ENCODE measurements at regions not wholly inside any gene's neighbourhood (a gene's known extent, or its start where the extent isn't known, plus 50 kb on each side); places are given as distances from the start of the nearest gene placed in this dataset.

GRCh38 chr10:3723766-3724165, 61.2 kb downstream of the KLF6 start:
- no peak for DNase-seq

DNA sequence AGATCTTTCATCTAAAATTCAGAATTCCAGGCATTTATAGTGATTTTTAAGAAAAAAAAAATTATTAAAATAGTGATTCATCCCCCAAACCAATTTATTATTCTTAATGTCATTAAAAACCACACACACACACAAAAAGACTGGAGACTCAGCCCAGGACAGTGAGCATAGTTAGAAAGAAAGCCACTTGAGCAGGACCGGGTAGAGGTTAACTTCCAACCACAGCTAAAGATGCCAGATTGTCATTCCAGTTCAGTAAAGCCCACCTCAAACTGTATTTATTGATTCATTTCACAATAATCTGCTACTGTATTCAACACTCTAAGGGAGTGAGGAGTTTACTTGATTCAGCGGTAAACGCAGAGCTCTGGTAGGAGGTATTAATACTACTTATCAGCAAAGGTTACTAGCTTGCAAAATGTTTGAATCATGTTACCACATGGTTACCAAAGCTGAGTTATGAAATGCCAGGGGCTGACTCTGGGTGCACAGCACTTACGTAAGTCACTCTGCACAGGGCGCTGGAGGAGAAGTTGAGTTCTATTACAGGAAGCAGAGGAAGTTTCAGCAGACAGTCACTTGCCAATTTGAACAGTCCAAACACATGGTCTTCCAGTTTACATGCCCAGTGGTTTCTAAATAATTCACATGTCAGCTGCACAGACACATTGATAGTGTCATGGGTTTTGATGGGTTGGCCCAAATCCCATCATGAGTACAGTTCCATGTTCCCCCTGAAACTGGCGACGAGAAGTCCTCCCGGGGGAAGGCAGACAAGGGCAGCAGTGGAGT, 64.6 kb downstream of the KLF6 start:
- peak; percentile 98 for DNase-seq

- DNase-seq, result no peak
These were observed 65.8 kb downstream of the KLF6 start for GRCh38 chr10:3719024-3719843.

- DNase-seq, result no peak
These were observed 68.9 kb downstream of the KLF6 start for GRCh38 chr10:3716093-3716492.

GRCh38 chr10:3714967-3715366, 70.0 kb downstream of the KLF6 start:
- DNase-seq, result peak; percentile 35 to 58

DNA sequence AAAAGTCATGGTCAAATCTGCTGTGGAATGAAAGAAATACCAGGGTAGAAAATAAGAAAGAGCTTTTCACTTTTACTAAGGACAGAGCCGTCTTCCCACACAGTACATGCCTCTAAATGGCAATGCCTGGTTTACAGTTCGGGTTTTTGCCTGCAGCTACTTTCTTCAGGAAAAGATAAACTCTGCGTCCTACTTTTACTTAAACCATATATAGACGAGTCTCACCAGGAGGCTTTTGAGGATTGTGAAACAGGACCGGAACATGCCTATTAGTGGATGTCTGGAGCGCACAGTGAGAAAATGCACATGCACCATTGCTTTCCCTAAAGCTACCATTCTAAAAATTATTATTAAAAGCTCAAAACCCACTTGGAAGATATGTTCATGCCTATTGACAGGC, 70.5 kb downstream of the KLF6 start:
- no peak for DNase-seq

- DNase-seq, result no peak
These were observed 72.3 kb downstream of the KLF6 start for GRCh38 chr10:3712707-3713106.

- no peak for DNase-seq
These were observed 73.1 kb downstream of the KLF6 start for GRCh38 chr10:3711918-3712317.

- DNase-seq, result no peak
These were observed 74.2 kb downstream of the KLF6 start for GRCh38 chr10:3710764-3711163.

- no peak for DNase-seq
These were observed 75.5 kb downstream of the KLF6 start for GRCh38 chr10:3709456-3710060.

GRCh38 chr10:3708852-3709251, 76.2 kb downstream of the KLF6 start:
- no peak for DNase-seq

DNA sequence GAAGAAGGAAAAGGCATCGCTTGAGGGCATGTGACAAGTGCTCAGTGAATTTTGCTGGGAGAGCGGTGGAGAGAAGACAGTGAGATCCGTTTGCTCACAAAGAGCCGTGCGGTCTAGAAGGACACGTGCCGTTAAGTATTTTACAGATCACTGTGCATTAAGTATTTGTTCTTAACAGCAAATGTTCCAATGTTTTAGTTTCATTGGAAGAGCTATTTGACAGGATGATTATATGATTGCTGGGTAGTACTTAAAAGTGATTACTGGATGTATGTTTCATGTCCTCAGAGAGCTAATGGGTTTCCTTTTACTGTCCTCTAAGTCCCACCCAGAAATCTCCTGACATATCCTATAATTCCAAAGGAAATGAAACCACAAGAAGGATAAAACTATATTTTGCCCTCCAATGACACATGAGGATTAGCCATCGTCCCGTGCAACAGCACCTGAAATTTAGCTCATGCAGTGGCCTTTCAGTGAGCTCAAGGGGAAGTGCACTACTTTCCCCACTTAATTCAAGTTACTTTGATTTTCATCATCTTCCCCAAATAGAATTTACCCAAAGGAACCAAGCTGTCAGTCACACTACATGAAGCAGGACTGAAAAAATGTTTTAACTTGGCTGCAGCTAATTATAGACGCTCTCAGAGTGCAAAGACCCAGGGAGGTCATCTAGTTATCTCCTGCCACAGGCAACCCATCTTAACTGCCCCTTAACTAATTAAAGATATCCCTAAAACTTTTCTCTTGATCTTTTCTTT, 80.3 kb downstream of the KLF6 start:
- DNase-seq, result peak; percentile 31 to 64

DNA sequence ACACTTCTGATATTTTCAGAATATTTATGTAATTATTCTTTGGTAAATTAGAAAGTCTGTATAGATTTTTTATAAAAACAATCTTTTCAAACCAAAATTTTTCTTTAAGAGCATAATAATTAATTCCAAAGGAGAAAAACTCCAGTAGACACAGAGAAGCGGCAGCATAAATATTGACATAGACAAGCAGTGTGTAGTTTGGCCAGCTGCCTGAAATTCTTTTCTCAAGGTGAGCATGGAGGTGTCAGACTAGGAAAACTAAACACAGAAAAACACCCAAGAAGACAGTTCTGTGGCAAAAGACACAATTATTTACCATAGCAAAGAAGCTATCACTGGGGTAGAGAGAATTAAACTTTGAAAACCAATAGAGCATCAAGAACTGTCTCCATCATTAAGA, 82.4 kb downstream of the KLF6 start:
- DNase-seq, result no peak

- DNase-seq, result no peak
These were observed 82.9 kb downstream of the KLF6 start for GRCh38 chr10:3702056-3702546.

- DNase-seq, result no peak
These were observed 83.5 kb downstream of the KLF6 start for GRCh38 chr10:3701491-3701890.

GRCh38 chr10:3700531-3701076, 84.4 kb downstream of the KLF6 start:
- no peak for DNase-seq

- DNase-seq, result no peak
These were observed 85.1 kb downstream of the KLF6 start for GRCh38 chr10:3699916-3700315.

- DNase-seq, result no peak
These were observed 86.7 kb downstream of the KLF6 start for GRCh38 chr10:3698312-3698711.

DNA sequence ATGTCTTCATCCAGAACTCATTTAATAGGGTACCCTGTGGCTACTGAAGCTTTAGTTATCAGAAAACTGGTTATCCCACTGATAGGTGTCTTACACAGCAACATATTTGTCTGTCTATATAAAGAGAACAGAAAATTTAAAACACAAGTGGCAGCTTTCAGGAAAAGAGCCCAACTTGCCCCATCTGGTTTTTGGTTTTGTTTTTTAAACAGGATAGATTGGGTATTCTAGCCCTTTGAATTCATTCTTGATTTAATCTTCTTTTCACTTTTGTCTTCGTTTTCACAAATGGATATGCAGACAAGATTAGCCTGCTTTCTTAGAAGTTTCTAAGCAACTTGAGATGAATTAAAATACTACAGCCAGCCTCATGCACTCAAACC, 91.3 kb downstream of the KLF6 start:
- no peak for DNase-seq

DNA sequence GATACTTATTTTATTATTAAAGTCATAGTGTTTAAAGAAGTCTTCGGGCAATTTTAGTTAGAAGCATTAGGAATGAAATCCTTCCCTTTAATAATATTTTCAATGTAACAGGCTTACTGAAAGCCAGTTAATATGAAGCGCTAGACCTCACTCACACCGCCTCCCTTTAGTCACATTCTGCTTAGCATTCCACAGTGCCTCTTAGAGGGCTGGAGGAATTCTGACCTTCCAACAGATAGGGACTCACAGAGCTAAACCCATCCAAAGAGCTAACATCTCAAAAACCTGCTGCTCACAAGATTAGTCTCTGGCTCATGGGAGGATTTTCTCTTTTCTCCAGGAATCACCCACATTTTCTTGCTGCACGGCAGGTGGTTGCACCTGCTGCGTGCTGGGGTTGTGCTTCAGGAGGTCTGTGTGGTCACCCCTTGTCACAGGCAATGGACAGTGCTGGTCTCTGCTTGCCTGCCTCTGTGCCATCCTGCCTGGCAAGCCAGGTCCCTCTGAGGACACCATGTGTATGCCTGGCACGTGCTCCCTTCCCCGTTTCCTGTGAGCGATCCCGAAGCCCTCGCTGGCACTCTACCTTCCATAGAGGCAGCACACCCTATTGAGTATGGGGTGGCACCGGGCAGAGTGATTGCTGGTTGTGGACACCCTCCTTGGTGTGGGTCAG, 91.8 kb downstream of the KLF6 start:
- DNase-seq, result no peak

DNA sequence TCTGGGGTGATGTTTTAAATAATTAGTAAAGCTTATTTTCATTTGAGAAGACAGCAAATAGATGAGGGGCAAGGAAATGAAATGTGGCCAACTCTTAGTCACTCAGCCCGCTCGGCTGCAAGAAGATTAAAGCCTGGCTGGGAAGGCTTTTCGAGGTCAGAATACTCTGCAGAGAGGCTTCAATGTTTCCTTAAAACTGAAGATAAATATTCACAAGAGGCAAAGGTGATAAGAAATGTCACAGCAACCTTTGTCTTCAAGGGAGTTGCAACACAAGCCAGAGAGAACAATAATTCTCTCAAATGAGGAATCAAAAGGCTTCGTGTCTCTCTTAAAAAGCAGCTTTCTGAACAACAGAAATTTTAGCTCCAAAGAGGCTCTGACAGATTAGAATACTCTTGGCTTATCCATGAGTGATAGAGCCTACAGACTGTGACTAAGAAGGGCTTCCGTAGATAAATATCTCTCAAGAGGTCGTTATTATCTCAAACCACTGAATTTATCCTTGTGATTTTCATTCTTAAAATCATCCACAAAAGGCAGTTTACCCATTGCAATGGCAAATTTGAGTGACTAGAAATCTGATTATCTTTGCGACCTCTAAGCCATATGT, 92.5 kb downstream of the KLF6 start:
- no peak for DNase-seq

- no peak for DNase-seq
These were observed 93.5 kb downstream of the KLF6 start for GRCh38 chr10:3691482-3691881.
